ENCODE measurements at regions not wholly inside any gene's neighbourhood (a gene's known extent, or its start where the extent isn't known, plus 50 kb on each side); places are given as distances from the start of the nearest gene placed in this dataset.

- DNase-seq, result no peak
Measured at GRCh38 chr2:156647377-156648010, 211.3 kb downstream of the GPD2 start.

GRCh38 chr2:156648522-156648921 lies 212.3 kb downstream of the GPD2 start:
- no peak for DNase-seq

- no peak for DNase-seq
Measured at GRCh38 chr2:156649596-156649995, 213.4 kb downstream of the GPD2 start.

- DNase-seq, result no peak
Measured at GRCh38 chr2:156652691-156653090, 216.5 kb downstream of the GPD2 start.

GRCh38 chr2:156653675-156654074 lies 217.5 kb downstream of the GPD2 start:
- no peak for DNase-seq

- DNase-seq, result no peak
Measured at GRCh38 chr2:156657809-156658208, 221.6 kb downstream of the GPD2 start.

- DNase-seq, result no peak
Measured at GRCh38 chr2:156659694-156660093, 223.5 kb downstream of the GPD2 start.

- no peak for DNase-seq
Measured at GRCh38 chr2:156663757-156664409, 227.7 kb downstream of the GPD2 start.

- DNase-seq, result no peak
Measured at GRCh38 chr2:156666130-156666785, 230.1 kb downstream of the GPD2 start.

- no peak for DNase-seq
Measured at GRCh38 chr2:156670104-156670503, 233.9 kb downstream of the GPD2 start.

GRCh38 chr2:156671706-156672361 lies 235.7 kb downstream of the GPD2 start:
- DNase-seq, result no peak

- DNase-seq, result no peak
Measured at GRCh38 chr2:156672556-156673332, 236.6 kb downstream of the GPD2 start.

- peak; percentile 1 for DNase-seq
Measured at GRCh38 chr2:156673333-156673615, 237.1 kb downstream of the GPD2 start.

GRCh38 chr2:156673981-156674380 lies 237.8 kb downstream of the GPD2 start:
- no peak for DNase-seq

GRCh38 chr2:156675896-156676295 lies 239.7 kb downstream of the GPD2 start:
- no peak for DNase-seq

- no peak for DNase-seq
Measured at GRCh38 chr2:156679820-156680219, 243.6 kb downstream of the GPD2 start.

GRCh38 chr2:156680266-156680665 lies 244.1 kb downstream of the GPD2 start:
- no peak for DNase-seq

- no peak for DNase-seq
Measured at GRCh38 chr2:156687126-156687525, 250.9 kb downstream of the GPD2 start.

- DNase-seq, result no peak
Measured at GRCh38 chr2:156687715-156688114, 251.5 kb downstream of the GPD2 start.

GRCh38 chr2:156689939-156690338 lies 253.8 kb downstream of the GPD2 start:
- no peak for DNase-seq

- DNase-seq, result no peak
Measured at GRCh38 chr2:156691014-156691413, 254.8 kb downstream of the GPD2 start.

GRCh38 chr2:156695020-156695419 lies 258.8 kb downstream of the GPD2 start:
- no peak for DNase-seq

- no peak for DNase-seq
Measured at GRCh38 chr2:156695595-156695994, 259.4 kb downstream of the GPD2 start.

Data from hematopoietic multipotent progenitor cell treated with erythropoietin and hydrocortisone succinate and interleukin-3 and kit ligand, for 8 days (in vitro differentiated cells).